Omental fat pad (tissue), 3 donors: ENCODE measurements at regions not wholly inside any gene's neighbourhood (a gene's known extent, or its start where the extent isn't known, plus 50 kb on each side); places are given as distances from the start of the nearest gene placed in this dataset.

Experiments used
- ATAC-seq: fragments of 150-250 bp; one replicate; pipeline ENCODE4 v1.9.1; 2016; ENCODE audit warnings: mild to moderate bottlenecking, moderate library complexity; ENCODE audit not compliant: low FRiP score
- DNase-seq: peaks from one replicate; pipeline ENCODE4 v3.0.0-alpha.2; 2019; ENCODE audit warnings: low spot score
- TF ChIP-seq, protein P1 (sequence below), 3 donors: fragments of 450-650 bp; IDR thresholded peaks; one replicate each; pipeline ENCODE4 v1.5.1; 2016 to 2017; ENCODE audit warnings: antibody characterized with exemption in 3 of 3, mild to moderate bottlenecking in 3 of 3, moderate library complexity in 2 of 3

DNA sequence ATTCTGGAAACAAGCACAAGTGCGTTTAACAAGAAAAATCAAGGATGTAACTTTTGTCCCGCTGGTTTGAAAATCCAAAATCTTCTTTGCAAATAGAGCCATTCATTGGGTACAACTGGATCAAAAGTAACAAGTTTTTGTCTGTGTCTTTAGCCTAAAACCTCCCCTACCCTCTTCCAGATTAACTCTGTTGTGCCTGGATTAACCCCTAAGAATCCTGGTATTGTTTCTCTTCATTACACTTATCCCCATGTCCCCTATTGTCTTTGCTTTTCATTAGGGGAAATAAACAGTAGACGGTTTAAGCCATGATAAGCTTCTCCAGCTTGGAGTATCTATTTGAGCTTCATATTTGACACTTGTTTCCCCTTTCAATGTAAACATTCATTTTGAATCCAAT is 242.1 kb upstream of the ARGLU1 start:
- TF ChIP-seq, protein P1, sequence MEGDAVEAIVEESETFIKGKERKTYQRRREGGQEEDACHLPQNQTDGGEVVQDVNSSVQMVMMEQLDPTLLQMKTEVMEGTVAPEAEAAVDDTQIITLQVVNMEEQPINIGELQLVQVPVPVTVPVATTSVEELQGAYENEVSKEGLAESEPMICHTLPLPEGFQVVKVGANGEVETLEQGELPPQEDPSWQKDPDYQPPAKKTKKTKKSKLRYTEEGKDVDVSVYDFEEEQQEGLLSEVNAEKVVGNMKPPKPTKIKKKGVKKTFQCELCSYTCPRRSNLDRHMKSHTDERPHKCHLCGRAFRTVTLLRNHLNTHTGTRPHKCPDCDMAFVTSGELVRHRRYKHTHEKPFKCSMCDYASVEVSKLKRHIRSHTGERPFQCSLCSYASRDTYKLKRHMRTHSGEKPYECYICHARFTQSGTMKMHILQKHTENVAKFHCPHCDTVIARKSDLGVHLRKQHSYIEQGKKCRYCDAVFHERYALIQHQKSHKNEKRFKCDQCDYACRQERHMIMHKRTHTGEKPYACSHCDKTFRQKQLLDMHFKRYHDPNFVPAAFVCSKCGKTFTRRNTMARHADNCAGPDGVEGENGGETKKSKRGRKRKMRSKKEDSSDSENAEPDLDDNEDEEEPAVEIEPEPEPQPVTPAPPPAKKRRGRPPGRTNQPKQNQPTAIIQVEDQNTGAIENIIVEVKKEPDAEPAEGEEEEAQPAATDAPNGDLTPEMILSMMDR (IDR thresholded peaks at IDR 0.05) = no peak
- ATAC-seq (no peak), DNase-seq (no peak)

DNA sequence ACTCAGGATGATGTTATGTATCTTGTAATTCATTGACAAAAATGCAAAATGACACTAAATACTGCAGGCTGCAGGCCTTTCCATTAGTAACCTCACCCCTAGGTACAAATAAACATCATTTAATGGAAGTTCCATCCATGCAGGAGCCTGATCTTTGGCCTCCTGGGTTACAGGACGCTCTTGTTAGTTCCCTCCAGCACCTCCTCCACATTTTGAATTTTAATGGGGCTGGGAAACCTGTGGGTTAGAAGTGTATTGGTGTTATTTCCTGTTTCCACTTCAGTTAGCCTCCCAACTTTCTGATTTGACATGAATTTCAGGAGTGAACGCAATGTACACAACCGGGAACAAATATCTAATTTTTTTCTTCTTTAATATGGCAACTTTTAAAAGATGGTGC is 237.1 kb upstream of the ARGLU1 start:
- ATAC-seq (no peak), DNase-seq (no peak)
- TF ChIP-seq, protein P1 (IDR thresholded peaks at IDR 0.05) = no peak

DNA sequence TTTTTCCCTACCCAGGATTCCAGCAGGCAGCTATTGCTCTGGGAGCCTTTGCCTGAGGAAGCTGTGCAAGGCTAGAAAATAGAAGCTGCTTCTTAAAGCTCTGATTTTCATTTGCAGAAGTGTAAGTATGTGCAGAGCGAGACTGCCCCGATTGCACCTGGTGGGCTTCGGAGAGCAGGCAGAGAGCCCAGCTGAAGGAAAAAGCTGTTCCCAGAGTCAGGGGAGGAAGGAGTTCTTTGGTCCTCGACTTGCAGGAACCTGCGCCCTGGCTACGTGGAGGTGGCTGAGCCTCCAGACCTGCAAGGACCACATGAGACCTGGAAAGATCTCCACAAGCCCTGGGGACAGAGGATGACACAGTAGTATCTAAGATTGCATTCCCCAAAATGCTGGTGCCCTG is 235.0 kb upstream of the ARGLU1 start:
- ATAC-seq (no peak), DNase-seq (no peak)
- TF ChIP-seq, protein P1 (IDR thresholded peaks at IDR 0.05) = no peak

DNA sequence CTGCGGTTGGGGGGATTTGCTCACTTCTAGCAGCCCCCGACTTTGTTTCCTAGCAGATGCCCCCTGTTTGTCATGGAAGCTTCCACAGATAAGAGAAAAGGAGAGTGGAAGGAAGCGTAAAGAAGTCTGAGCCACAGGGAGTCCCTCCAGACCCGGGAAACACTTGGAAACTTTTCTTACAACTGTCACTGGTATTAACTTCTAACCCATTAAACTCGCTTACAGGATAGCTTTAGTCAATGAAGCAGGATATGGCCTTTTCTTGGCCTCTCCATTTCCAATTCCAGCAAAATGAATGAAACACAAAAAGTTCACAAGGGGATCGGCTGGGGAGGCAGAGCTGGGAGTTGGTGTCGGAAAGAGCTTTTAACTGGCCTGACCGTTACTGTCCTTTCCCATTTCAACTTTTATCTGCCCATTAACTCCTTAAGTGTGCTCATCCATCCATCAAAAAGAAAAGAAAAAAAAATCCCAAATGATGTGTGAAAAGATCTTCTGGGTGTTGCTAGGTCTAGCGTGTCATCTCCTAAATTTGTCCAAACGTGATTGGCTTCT is 231.9 kb upstream of the ARGLU1 start:
- no peak for DNase-seq
- TF ChIP-seq, protein P1 (IDR thresholded peaks at IDR 0.05) = no peak
- ATAC-seq = no peak

DNA sequence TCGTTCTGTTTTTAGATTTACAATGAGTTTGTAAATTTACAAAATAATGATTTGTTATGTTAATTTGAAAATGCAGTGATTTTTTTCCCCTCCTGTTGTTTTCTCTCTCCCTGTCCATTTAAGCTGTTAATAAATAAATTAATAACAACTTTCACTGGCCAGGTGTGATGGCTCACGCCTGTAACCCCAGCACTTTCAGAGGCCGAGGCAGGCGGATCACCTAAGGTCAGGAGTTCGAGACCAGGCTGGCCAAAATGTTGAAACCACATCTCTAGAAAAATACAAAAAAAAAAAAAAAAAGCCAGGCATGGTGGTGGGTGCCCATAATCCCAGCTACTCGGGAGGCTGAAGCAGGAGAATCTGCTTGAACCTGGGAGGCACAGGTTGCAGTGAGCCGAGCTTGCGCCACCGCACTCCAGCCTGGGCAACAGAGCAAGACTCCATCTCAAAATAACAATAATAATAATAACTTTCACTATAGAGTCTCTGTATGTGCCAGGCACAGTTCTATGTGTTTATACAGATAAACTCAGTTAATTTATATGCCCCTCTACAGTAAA is 229.2 kb upstream of the ARGLU1 start:
- ATAC-seq (no peak), DNase-seq (no peak)
- TF ChIP-seq, protein P1 (IDR thresholded peaks at IDR 0.05) = no peak

DNA sequence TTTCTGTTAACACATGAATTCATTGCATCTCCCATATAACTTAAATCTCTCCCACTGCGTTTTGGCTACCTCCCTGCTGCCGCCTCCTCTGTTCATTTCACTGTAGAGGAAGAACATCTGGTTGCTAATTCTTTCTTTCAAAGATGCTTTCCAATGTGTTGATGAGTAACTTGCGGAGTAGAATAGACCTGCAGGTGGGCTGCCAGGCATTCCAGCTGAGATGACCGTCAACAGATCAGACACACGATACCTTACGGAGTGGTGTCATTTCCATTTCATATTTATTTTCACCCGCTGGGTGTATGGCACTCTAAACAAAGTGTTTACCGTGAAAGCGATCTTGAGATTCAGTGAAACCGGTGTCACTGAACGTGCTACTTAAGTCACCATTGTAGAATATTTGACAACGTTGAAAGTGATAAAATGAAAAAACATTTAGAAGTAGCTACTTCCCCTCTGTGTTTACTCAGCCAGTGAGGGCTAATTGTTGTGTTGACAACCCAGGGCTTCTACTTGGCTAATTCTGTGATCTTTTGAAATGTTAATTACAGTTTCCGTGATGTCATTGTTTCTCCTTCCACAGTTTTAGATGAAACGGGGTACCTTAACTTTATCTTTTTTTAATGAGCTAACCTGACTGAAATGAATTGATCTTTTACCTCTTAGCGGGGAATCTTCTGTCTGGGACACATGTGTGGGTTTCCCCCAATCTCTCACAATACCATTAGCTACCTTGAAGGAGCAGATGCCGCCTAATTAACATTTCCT is 228.5 kb upstream of the ARGLU1 start:
- no peak for ATAC-seq
- DNase-seq = no peak

More for the DNA sequence above, 228.5 kb upstream of the ARGLU1 start:
- TF ChIP-seq, protein P1 (IDR thresholded peaks at IDR 0.05) = no peak
